Small intestine (tissue), 7 donors: ENCODE measurements at regions not wholly inside any gene's neighbourhood (a gene's known extent, or its start where the extent isn't known, plus 50 kb on each side); places are given as distances from the start of the nearest gene placed in this dataset.
"Not testable (repeated sequence)": the region's sequence is repeated elsewhere in the genome, so short reads cannot be mapped to it uniquely, and the experiment has no call there.

Source experiments
- DNase-seq, 2 donors: peaks; one replicate each; pipeline versions ENCODE4 v3.0.0 to v3.0.0-alpha.2; 2013
- FAIRE-seq: peaks from 2 replicates; lab custom pipeline; 2012; peaks lifted over from hg19 to GRCh38; lab: Jason Lieb, UNC
- H3K27ac ChIP-seq, 3 donors: one replicate each; pipeline ENCODE4 v1.5.1; 2013; ENCODE audit warnings: low read length in 2 of 3, mild to moderate bottlenecking in 2 of 3, control low read depth in 1 of 3, inconsistent platforms in 1 of 3, low read depth in 1 of 3, moderate library complexity in 1 of 3
- H3K27me3 ChIP-seq, 3 donors: one replicate each; pipeline ENCODE4 v1.6.1; 2013; ENCODE audit warnings: low read length in 3 of 3, inconsistent platforms in 1 of 3; ENCODE audit not compliant: control insufficient read depth in 3 of 3, insufficient read depth in 3 of 3
- H3K36me3 ChIP-seq, 3 donors: one replicate each; pipeline ENCODE4 v1.6.1; 2013; ENCODE audit warnings: low read length in 3 of 3, inconsistent platforms in 1 of 3, low read depth in 1 of 3, mild to moderate bottlenecking in 1 of 3, moderate library complexity in 1 of 3; ENCODE audit not compliant: control insufficient read depth in 3 of 3, insufficient read depth in 2 of 3
- H3K4me1 ChIP-seq, 3 donors: one replicate each; pipeline ENCODE4 v1.6.1; 2013; ENCODE audit warnings: low read length in 2 of 3, inconsistent platforms in 1 of 3, low read depth in 1 of 3, mild to moderate bottlenecking in 1 of 3, moderate library complexity in 1 of 3; ENCODE audit not compliant: control insufficient read depth in 3 of 3, insufficient read depth in 2 of 3
- H3K4me3 ChIP-seq, 3 donors: one replicate each; pipeline ENCODE4 v1.5.1; 2013; ENCODE audit warnings: low read length in 3 of 3, control low read depth in 1 of 3, inconsistent platforms in 1 of 3, low read depth in 1 of 3, mild to moderate bottlenecking in 1 of 3, moderate library complexity in 1 of 3
- H3K9me3 ChIP-seq, 2 donors: one replicate each; pipeline ENCODE4 v1.6.1; 2013; ENCODE audit warnings: low read depth in 1 of 2, low read length in 1 of 2; ENCODE audit not compliant: control insufficient read depth in 2 of 2, insufficient read depth in 1 of 2
- WGBS, 3 donors: extraction: QIAGEN DNeasy Blood & Tissue Kit; methylation state at CpG; one replicate each; pipeline ENCODE4 v1.1.7; 2013; 5-methylcytosine and 5-hydroxymethylcytosine counted together
- donor health status: healthy with polysubstance abuse.
- donor health status: control.
- donor health status: control.
- donor health status: Bipolar disorder and iron deficiency.
- donor health status: healthy.

- FAIRE-seq, DNase-seq: not testable (repeated sequence)
Observed at GRCh38 chr3:72497501-72497900, 350.7 kb downstream of the SHQ1 start.

GRCh38 chr3:72496051-72496670 is 352.1 kb downstream of the SHQ1 start:
- Histone ChIP-seq H3K36me3 (no peaks in the 10 kb centered on the region), H3K4me1 (peaks cover 0 to 1% (median 0%) of the 10 kb centered on the region in 3 donors), H3K27me3 (no peaks in the 10 kb centered on the region), H3K4me3 (no peak overlapping the region), H3K9me3 (peaks cover 0 to 5% of the 10 kb centered on the region in 2 donors), H3K27ac (no peak overlapping the region)
- 57 to 67% (median 62%) methylated on average over 4 of the region's 4 CpGs for WGBS, 3 donors
- FAIRE-seq (no peak), DNase-seq (no peak)

More at GRCh38 chr3:72497501-72497900, 350.7 kb downstream of the SHQ1 start:
- not testable (repeated sequence) for H3K4me3 ChIP-seq, H3K27me3 ChIP-seq, H3K27ac ChIP-seq, H3K9me3 ChIP-seq, H3K4me1 ChIP-seq, H3K36me3 ChIP-seq
- WGBS, 3 donors: 85 to 87% (median 85%) methylated on average over 7 of the region's 7 CpGs

GRCh38 chr3:72494626-72495025 is 353.6 kb downstream of the SHQ1 start:
- Histone ChIP-seq H3K4me3 (no peak overlapping the region), H3K27me3 (no peaks in the 10 kb centered on the region), H3K9me3 (peaks cover 0 to 5% of the 10 kb centered on the region in 2 donors), H3K36me3 (no peaks in the 10 kb centered on the region), H3K4me1 (peaks cover 0 to under 1% (median 0%) of the 10 kb centered on the region in 3 donors), H3K27ac (no peak overlapping the region)
- 55 to 62% (median 60%) methylated on average over 2 of the region's 2 CpGs for WGBS, 3 donors
- FAIRE-seq (no peak), DNase-seq (no peak)

GRCh38 chr3:72494130-72494529 is 354.1 kb downstream of the SHQ1 start:
- H3K4me1 ChIP-seq: no peaks in the 10 kb centered on the region
- H3K36me3 ChIP-seq: no peaks in the 10 kb centered on the region
- FAIRE-seq (no peak), DNase-seq (no peak)
- H3K27me3 ChIP-seq: no peaks in the 10 kb centered on the region
- no peak overlapping the region for H3K27ac ChIP-seq
- H3K4me3 ChIP-seq: no peak overlapping the region
- 75 to 92% (median 82%) methylated on average over 4 of the region's 4 CpGs for WGBS, 3 donors
- H3K9me3 ChIP-seq: peaks cover 0 to 5% of the 10 kb centered on the region in 2 donors

- Histone ChIP-seq H3K4me3 (no peak overlapping the region), H3K27me3 (no peaks in the 10 kb centered on the region), H3K4me1 (no peaks in the 10 kb centered on the region), H3K27ac (no peak overlapping the region), H3K9me3 (peaks cover 0 to 5% of the 10 kb centered on the region in 2 donors), H3K36me3 (no peaks in the 10 kb centered on the region)
- DNase-seq (no peak), FAIRE-seq (no peak)
- WGBS, 3 donors: 77 to 85% (median 78%) methylated on average over 2 of the region's 2 CpGs
Observed at GRCh38 chr3:72492240-72492639, 356.0 kb downstream of the SHQ1 start.

- H3K27ac ChIP-seq: no peak overlapping the region
- H3K4me3 ChIP-seq: no peak overlapping the region
- no peaks in the 10 kb centered on the region for H3K36me3 ChIP-seq
- DNase-seq (no peak), FAIRE-seq (no peak)
- no peaks in the 10 kb centered on the region for H3K4me1 ChIP-seq
- peaks cover 0 to 5% of the 10 kb centered on the region in 2 donors for H3K9me3 ChIP-seq
- H3K27me3 ChIP-seq: no peaks in the 10 kb centered on the region
- 67 to 74% (median 73%) methylated on average over 6 of the region's 6 CpGs for WGBS, 3 donors
Observed at GRCh38 chr3:72490688-72491435, 357.4 kb downstream of the SHQ1 start.

- 86 to 93% (median 91%) methylated on average over 7 of the region's 7 CpGs for WGBS, 3 donors
- no peak overlapping the region for H3K27ac ChIP-seq
- H3K36me3 ChIP-seq: no peaks in the 10 kb centered on the region
- no peaks in the 10 kb centered on the region for H3K27me3 ChIP-seq
- FAIRE-seq (no peak), DNase-seq (no peak)
- no peak overlapping the region for H3K4me3 ChIP-seq
- H3K4me1 ChIP-seq: no peaks in the 10 kb centered on the region
- H3K9me3 ChIP-seq: peaks cover 0 to 5% of the 10 kb centered on the region in 2 donors
Observed at GRCh38 chr3:72489901-72490300, 358.3 kb downstream of the SHQ1 start.

GRCh38 chr3:72488738-72489035 is 359.6 kb downstream of the SHQ1 start:
- Histone ChIP-seq H3K27ac (no peak overlapping the region), H3K4me3 (no peak overlapping the region)
- WGBS, 3 donors: 92 to 96% (median 92%) methylated on average over 5 of the region's 5 CpGs

More at GRCh38 chr3:72488738-72489035, 359.6 kb downstream of the SHQ1 start:
- FAIRE-seq (no peak), DNase-seq (no peak)
- Histone ChIP-seq H3K4me1 (no peaks in the 10 kb centered on the region), H3K9me3 (no peaks in the 10 kb centered on the region), H3K27me3 (no peaks in the 10 kb centered on the region), H3K36me3 (no peaks in the 10 kb centered on the region)
